Caki2 (cell line): ENCODE measurements at regions not wholly inside any gene's neighbourhood (a gene's known extent, or its start where the extent isn't known, plus 50 kb on each side); places are given as distances from the start of the nearest gene placed in this dataset.

Experiments used
- DNase-seq: peaks from one replicate; pipeline ENCODE4 v3.0.0-alpha.2; 2015; ENCODE audit warnings: low read depth
- in situ Hi-C: cut with HindIII; loops from 2 replicates; pipeline ENCODE4 v1.10.0; 2016; ENCODE audit warnings: low sequenced_read_pairs, low pct_unique_long_range_greater_than_20kb, mixed read lengths

DNA sequence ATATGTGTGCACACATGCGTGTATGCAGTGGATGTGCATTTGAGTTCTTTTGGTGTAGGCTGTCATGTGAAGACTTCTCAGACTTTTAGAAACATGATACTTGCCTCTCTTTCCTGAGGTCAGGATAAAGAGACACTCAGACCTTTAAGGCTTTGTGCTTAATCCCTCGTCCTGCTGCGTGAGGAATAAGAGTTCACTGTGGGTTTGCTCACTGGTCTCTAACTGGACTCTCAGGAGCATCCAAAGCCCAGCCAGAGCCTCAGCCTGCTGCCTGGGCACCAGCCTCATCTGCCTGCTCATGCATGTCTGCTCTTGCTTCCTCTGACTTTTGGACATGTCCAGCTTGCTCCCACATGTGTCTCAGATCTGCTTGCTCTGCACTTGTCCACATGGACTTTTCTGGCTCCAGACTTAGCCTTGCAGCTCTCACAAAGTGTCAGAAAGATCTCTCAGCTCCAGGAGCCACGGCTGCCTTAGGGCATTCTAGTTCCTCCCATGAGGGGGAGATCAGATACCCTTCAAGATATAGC is 65.1 kb upstream of the ZNF366 start:
- in situ Hi-C loops: no loop called here
- no peak for DNase-seq

- in situ Hi-C loops: no loop called here
- DNase-seq: no peak
Observed at GRCh38 chr5:72569408-72569944, 62.3 kb upstream of the ZNF366 start.

DNA sequence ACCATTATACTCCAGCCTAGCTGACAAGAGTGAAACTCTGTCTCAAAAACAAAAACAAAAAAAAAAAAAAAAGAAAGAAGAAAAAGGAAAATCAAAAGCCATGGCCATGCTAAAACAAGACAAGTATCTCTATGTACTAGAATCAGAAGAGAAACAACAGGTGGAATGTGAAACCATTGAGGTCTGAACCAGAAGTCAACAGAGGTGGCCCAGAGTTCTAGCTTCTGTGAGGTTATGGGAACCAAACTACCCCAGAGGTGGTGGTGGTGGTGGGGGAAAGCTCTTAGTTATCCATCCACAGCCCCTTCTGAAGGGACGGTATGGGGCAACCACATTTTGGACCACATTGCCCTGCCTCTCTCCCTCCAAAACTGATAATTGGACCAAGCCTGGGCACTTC is 59.5 kb upstream of the ZNF366 start:
- no peak for DNase-seq

GRCh38 chr5:72565513-72566289 is 58.5 kb upstream of the ZNF366 start:
- in situ Hi-C loops: no loop called here
- no peak for DNase-seq

More for the DNA sequence above, 59.5 kb upstream of the ZNF366 start:
- in situ Hi-C loops: no loop called here

GRCh38 chr5:72562717-72563116 is 55.5 kb upstream of the ZNF366 start:
- no peak for DNase-seq
- in situ Hi-C loops: no loop called here

- DNase-seq: no peak
- in situ Hi-C loops: no loop called here
Observed at GRCh38 chr5:72561148-72561972, 54.1 kb upstream of the ZNF366 start.

- no peak for DNase-seq
- in situ Hi-C loops: no loop called here
Observed at GRCh38 chr5:72559866-72560766, 52.9 kb upstream of the ZNF366 start.

- in situ Hi-C loops: no loop called here
- DNase-seq: no peak
Observed at GRCh38 chr5:72558383-72558782, 51.2 kb upstream of the ZNF366 start.

GRCh38 chr5:72558046-72558336 is 50.8 kb upstream of the ZNF366 start:
- in situ Hi-C loops: no loop called here
- no peak for DNase-seq

- no peak for DNase-seq
- in situ Hi-C loops: no loop called here
Observed at GRCh38 chr5:72557167-72558045, 50.2 kb upstream of the ZNF366 start.
